Right ventricle myocardium superior (tissue), 1 donor: ENCODE measurements at regions not wholly inside any gene's neighbourhood (a gene's known extent, or its start where the extent isn't known, plus 50 kb on each side); places are given as distances from the start of the nearest gene placed in this dataset.

Experiments used
- ATAC-seq: fragments of 200-7000 bp; cut with Tn5 transposase; one replicate; pipeline ENCODE4 v1.9.1; 2020; ENCODE audit warnings: mild to moderate bottlenecking; ENCODE audit not compliant: poor library complexity
- DNase-seq: peaks from one replicate; pipeline ENCODE4 v3.0.0-alpha.2; 2020
- intact Hi-C: fragments of 100-400 bp; cut with DNase I; formaldehyde crosslinking; loops from one replicate; pipeline ENCODE4 v1.11.2; 2022
- donor health status: DM: no; HTN: yes; CAD: no; lungs with severe emphysema.

- intact Hi-C loops = no loop called here
- ATAC-seq (no peak), DNase-seq (no peak)
Measured at GRCh38 chr7:124542476-124542875, 223.1 kb downstream of the GPR37 start.

GRCh38 chr7:124536156-124536762, 229.3 kb downstream of the GPR37 start:
- no peak for DNase-seq
- intact Hi-C loops = no loop called here
- ATAC-seq = no peak

GRCh38 chr7:124532166-124532565, 233.4 kb downstream of the GPR37 start:
- no peak for DNase-seq
- ATAC-seq = no peak
- intact Hi-C loops = no loop called here

- intact Hi-C loops = no loop called here
- ATAC-seq (no peak), DNase-seq (no peak)
Measured at GRCh38 chr7:124516911-124517310, 248.7 kb downstream of the GPR37 start.

GRCh38 chr7:124515106-124515830, 250.3 kb downstream of the GPR37 start:
- DNase-seq (no peak), ATAC-seq (no peak)
- intact Hi-C loops = no loop called here

- ATAC-seq (no peak), DNase-seq (no peak)
- intact Hi-C loops = no loop called here
Measured at GRCh38 chr7:124514471-124514870, 251.1 kb downstream of the GPR37 start.

- DNase-seq (no peak), ATAC-seq (no peak)
- intact Hi-C loops = no loop called here
Measured at GRCh38 chr7:124497176-124497575, 268.4 kb downstream of the GPR37 start.

- intact Hi-C loops = no loop called here
- ATAC-seq (no peak), DNase-seq (no peak)
Measured at GRCh38 chr7:124489925-124490324, 275.7 kb downstream of the GPR37 start.

GRCh38 chr7:124489082-124489819, 276.3 kb downstream of the GPR37 start:
- ATAC-seq = no peak

GRCh38 chr7:124482229-124482628, 283.4 kb downstream of the GPR37 start:
- intact Hi-C loops = no loop called here
- ATAC-seq (no peak), DNase-seq (no peak)

More at GRCh38 chr7:124489082-124489819, 276.3 kb downstream of the GPR37 start:
- no peak for DNase-seq
- intact Hi-C loops = no loop called here

- intact Hi-C loops = no loop called here
- DNase-seq (no peak), ATAC-seq (no peak)
Measured at GRCh38 chr7:124480821-124481290, 284.7 kb downstream of the GPR37 start.

GRCh38 chr7:124480036-124480820, 285.4 kb downstream of the GPR37 start:
- no peak for DNase-seq
- intact Hi-C loops = no loop called here
- no peak for ATAC-seq

GRCh38 chr7:124462249-124462648, 303.3 kb downstream of the GPR37 start:
- intact Hi-C loops = no loop called here
- ATAC-seq = no peak
- DNase-seq = no peak

- intact Hi-C loops = no loop called here
- no peak for DNase-seq
- ATAC-seq = no peak
Measured at GRCh38 chr7:124460555-124460954, 305.0 kb downstream of the GPR37 start.

- DNase-seq = no peak
- intact Hi-C loops = no loop called here
- ATAC-seq = no peak
Measured at GRCh38 chr7:124460056-124460450, 305.5 kb downstream of the GPR37 start.

- ATAC-seq = no peak
- intact Hi-C loops = no loop called here
- DNase-seq = no peak
Measured at GRCh38 chr7:124459101-124460055, 306.2 kb downstream of the GPR37 start.

GRCh38 chr7:124457841-124458240, 307.8 kb downstream of the GPR37 start:
- ATAC-seq = no peak
- intact Hi-C loops = no loop called here
- DNase-seq = no peak

GRCh38 chr7:124456286-124456685, 309.3 kb downstream of the GPR37 start:
- no peak for DNase-seq
- intact Hi-C loops = no loop called here
- no peak for ATAC-seq
